Stimulated activated naive CD8-positive, alpha-beta T cell treated with anti-CD3 and anti-CD28 coated beads, Interleukin-15, amount 100 ng/mL, for 72 hours (primary cell): ENCODE measurements at regions not wholly inside any gene's neighbourhood (a gene's known extent, or its start where the extent isn't known, plus 50 kb on each side); places are given as distances from the start of the nearest gene placed in this dataset.

Experiments
- ATAC-seq: fragments of 150-1000 bp; cut with Tn5 transposase; 2 replicates; pipeline ENCODE4 v1.10.0; 2021; ENCODE audit warnings: mild to moderate bottlenecking, moderate library complexity
- DNase-seq, 2 donors: peaks; one replicate each; pipeline ENCODE4 v3.0.0; 2021 to 2022
- H3K27ac Mint-ChIP-seq, 2 donors: one replicate each; pipeline ENCODE4 v1.8.0; 2022; ENCODE audit warnings: mild to moderate bottlenecking in 2 of 2, mixed read lengths in 2 of 2, moderate library complexity in 2 of 2
- H3K27me3 Mint-ChIP-seq: one replicate; pipeline ENCODE4 v1.8.0; 2022; ENCODE audit warnings: mixed read lengths
- H3K4me1 Mint-ChIP-seq: one replicate; pipeline ENCODE4 v1.8.0; 2022; ENCODE audit warnings: mild to moderate bottlenecking, mixed read lengths
- H3K4me3 Mint-ChIP-seq, 2 donors: one replicate each; pipeline ENCODE4 v1.8.0; 2022; ENCODE audit warnings: mild to moderate bottlenecking in 2 of 2, mixed read lengths in 2 of 2, moderate library complexity in 1 of 2
- H3K9me3 Mint-ChIP-seq, 2 donors: one replicate each; pipeline ENCODE4 v1.8.0; 2022; ENCODE audit warnings: mixed read lengths in 2 of 2

DNA sequence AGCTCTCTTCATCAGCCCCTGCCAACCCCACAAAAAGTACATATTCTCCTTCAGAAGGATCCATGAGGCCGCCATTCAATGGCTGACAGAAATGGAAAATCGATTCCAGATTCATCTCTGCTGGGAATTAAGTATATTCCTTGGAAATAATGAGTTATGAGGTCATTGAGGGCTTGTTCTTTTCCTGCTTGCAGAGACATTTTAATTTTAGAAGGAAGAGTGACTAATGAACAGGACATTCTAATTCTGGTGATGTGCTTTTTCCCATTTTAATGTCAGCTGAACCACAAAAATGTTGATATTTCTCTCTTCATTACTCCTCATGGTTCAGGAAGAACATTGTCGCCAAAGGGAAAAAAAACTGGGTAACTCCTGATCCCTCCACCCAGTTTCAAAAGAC lies 314.0 kb downstream of the PIK3R1 start:
- peaks cover 4 to 10% of the 10 kb centered on the region in 2 donors for H3K9me3 Mint-ChIP-seq
- H3K4me3 Mint-ChIP-seq = no peak overlapping the region
- no peak for DNase-seq

DNA sequence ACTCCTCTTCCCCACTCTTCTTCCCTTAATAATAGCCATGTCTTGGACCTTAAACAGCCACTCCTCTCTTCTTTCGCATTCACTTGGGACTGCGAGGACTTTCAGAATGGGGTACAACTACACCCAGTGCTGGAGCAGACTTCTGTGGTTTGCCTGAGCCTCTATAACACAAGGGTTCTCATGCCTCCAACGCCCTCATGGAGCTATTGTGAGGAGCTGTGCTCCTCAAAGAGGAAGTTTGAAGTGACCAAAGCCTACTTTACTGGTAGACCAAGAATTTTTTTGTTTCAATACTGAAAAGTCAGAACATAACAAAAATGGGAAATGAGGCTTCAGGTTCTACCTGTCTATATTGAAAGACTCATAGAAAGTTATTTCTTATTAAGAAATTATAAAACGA lies 316.4 kb downstream of the PIK3R1 start:
- DNase-seq (no peak), ATAC-seq (no peak)
- Mint-ChIP-seq H3K9me3 (peaks cover 4 to 10% of the 10 kb centered on the region in 2 donors), H3K4me3 (no peak overlapping the region), H3K27ac (no peak overlapping the region), H3K27me3 (peaks cover 24% of the 10 kb centered on the region), H3K4me1 (no peaks in the 10 kb centered on the region)

More for the DNA sequence above, 314.0 kb downstream of the PIK3R1 start:
- Mint-ChIP-seq H3K4me1 (no peaks in the 10 kb centered on the region), H3K27me3 (peaks cover 13% of the 10 kb centered on the region), H3K27ac (no peak overlapping the region)
- no peak for ATAC-seq

DNA sequence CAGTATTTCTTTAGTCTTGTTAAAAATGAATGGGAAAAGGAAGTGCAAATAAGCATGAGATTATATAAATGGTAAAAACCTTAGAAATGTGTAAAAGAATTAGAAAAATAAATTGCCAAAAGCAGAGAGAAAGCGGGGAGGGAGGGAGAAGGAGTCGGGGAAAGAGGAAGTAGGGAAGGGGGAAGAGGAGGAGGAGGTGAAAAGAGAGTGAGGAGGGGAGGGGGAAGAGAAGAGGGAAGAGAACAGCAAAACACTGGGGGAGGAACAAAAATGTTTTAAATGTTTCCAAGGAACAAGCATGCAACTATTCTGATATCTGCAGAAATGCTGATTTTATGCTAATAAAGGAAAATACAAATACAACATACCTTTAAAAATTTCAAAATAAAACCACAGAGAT lies 317.5 kb downstream of the PIK3R1 start:
- Mint-ChIP-seq H3K4me1 (no peaks in the 10 kb centered on the region), H3K9me3 (peaks cover 2 to 3% of the 10 kb centered on the region in 2 donors)

DNA sequence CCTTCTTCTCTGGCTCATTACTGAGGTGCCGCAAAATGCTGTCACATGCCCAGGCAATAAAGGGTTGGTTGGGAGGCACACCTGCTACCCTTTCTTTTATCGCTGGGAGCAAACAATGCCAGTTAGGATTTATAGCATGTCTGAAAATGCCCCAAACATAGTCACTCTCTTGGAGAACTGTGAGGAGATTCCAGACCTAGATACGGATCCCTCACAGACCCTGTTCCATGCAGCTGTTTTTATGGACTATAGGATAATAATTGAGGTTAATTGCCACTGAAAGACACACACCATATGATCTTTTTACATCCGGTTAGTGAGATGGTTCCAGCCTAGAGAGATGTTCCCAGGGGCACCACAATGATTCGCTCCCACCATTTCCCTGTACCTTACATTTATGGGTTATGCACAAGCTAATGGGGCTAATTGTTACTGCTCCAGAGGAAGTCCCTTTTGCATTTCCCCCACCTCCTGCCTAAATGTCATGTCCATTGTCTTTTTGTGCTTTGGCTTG lies 318.1 kb downstream of the PIK3R1 start:
- Mint-ChIP-seq H3K27ac (no peak overlapping the region), H3K9me3 (no peaks in the 10 kb centered on the region), H3K4me3 (no peak overlapping the region), H3K4me1 (no peaks in the 10 kb centered on the region), H3K27me3 (peaks cover 26% of the 10 kb centered on the region)
- ATAC-seq = no peak
- no peak for DNase-seq

More for the DNA sequence above, 317.5 kb downstream of the PIK3R1 start:
- peaks cover 24% of the 10 kb centered on the region for H3K27me3 Mint-ChIP-seq
- DNase-seq (no peak), ATAC-seq (no peak)
- H3K27ac Mint-ChIP-seq = no peak overlapping the region
- no peak overlapping the region for H3K4me3 Mint-ChIP-seq

DNA sequence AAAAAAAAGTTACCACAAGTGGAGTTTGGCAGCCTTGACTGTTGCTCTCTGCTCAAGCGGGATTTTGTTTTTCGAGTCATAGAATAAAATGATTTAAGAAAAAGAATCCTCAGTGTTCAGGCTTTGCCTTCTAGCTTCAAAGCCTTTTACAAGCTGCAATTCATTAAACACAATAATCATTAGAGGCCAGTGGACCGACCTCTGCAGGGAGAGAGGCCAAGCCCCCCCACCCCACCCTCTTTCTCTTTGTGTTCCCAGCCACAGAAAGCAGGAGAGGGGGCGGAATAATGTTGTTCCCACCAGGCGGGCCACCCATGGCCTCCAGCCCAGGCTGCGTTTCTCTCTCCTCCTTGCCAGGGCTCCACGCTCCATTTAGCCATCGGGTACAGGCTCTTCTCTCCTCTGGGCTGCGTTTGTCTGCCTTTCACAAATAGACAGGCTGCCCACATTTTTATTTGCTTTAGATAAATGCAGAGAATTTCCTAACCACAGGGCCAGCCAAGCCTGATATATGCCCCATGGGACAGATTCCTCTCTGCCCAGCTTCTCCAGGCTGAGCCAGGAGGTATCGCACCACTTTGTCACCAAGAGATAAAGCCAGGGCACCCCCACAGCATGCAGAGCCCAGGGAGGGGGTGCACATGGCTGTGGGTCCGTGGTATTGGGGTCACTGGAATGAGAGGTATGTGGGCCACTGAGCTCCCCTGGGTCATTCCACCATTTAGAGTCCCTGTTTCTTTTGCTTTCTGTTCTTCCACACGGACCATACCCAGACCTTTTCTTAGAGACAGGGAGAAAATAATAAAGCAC lies 318.8 kb downstream of the PIK3R1 start:
- no peak for ATAC-seq
- no peaks in the 10 kb centered on the region for H3K9me3 Mint-ChIP-seq
- no peak for DNase-seq

DNA sequence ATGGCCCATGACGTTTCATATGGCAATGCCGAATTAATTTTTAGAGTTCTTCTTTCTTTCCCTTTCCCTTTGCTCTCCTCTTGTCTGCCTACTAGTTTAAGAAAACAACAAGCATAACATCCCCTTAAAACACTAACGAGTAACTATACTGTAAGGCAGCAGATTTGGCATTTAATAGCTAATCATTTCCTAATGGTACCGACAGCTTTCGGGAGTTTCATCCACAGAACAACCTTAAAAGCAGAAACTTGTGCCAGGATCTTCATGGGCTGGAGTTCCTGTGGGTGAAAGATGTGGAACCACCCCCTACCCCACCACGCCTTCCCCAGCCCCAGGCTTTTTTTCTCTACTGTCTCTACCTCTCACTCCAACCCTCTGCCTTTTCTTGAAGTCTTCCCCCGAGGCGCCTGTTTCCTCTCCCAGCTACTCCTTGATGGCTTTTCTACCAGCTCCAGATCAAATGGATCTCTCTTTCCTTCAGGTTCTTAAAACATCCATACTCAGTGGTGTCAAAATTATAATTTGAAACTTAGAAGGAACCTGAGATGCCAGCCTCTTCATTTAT lies 319.5 kb downstream of the PIK3R1 start:
- no peak overlapping the region for H3K4me3 Mint-ChIP-seq
- H3K27ac Mint-ChIP-seq = no peak overlapping the region
- H3K27me3 Mint-ChIP-seq = peaks cover 41% of the 10 kb centered on the region
- no peaks in the 10 kb centered on the region for H3K4me1 Mint-ChIP-seq
- ATAC-seq (no peak), DNase-seq (no peak)
- no peaks in the 10 kb centered on the region for H3K9me3 Mint-ChIP-seq

More for the DNA sequence above, 318.8 kb downstream of the PIK3R1 start:
- no peaks in the 10 kb centered on the region for H3K4me1 Mint-ChIP-seq
- peaks cover 34% of the 10 kb centered on the region for H3K27me3 Mint-ChIP-seq
- no peak overlapping the region for H3K27ac Mint-ChIP-seq
- H3K4me3 Mint-ChIP-seq = no peak overlapping the region

DNA sequence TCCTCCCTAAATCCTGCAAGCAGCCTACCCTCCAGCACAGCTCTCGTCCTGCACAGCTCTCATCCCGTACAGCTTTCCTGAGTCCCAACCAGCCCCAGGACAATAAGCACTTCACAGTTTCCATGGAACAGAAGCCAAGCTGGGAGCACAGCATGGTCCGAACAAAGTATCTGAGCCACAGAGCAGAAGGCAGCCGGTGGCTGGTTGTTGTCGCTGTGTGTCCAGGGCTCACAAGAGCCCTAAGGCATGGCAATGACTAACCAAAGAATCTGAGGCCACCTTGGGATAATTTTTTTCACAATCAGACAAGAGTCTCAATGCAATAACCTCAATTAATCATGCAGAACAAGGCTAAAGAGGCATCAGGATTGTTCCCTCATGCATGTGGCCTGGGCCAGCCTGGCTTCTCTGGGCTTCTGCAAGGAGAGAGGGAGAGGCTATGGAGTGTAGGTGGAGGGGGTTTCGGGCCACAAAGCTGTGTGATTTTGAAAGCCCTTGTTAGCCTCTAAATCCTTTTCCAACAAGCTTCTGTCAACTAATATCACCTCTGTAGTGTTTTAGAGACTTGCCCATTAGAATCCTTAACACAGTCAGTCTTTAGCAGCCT lies 323.4 kb downstream of the PIK3R1 start:
- DNase-seq (no peak), ATAC-seq (no peak)
- Mint-ChIP-seq H3K4me1 (no peaks in the 10 kb centered on the region), H3K27me3 (peaks cover 48% of the 10 kb centered on the region), H3K27ac (peak overlapping the region in 1 of 2 donors; percentile 52), H3K4me3 (no peak overlapping the region), H3K9me3 (no peaks in the 10 kb centered on the region)

DNA sequence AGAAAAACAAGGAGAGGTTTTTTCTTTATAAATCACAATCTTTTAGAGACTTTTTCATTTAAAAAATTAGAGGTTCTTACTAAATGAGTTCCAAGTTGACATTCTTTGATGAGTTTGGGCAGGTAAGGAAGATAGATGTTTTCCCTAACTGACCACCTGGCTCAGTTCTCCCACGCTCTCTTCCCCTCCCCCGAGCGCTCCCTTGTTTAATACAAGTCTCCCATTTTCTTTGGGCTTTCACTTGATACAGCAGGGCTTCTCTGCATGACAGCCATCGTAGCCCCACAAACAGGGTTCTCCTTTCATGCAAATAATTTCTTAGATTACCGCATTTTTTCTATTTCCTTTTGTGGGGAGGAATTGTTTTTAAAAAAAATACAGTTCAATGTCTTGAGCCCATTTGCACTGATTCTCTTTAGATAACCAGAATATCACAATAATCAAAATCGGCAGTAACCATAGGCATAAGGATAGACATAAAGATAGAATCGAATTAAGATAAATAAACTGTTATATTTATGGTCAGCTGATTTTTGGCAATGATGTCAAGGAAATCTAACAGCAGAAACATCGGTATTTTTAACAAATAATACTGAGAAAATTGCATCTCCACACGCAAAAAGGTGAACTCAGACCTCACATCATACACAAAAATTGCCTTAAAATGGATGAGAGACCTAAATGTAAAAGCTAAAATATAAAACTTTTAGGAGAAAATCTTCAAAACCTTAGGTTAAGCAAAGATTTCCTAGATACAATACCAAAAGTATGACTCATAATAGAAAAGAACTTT lies 325.4 kb downstream of the PIK3R1 start:
- peaks cover 39% of the 10 kb centered on the region for H3K27me3 Mint-ChIP-seq
- ATAC-seq = no peak

DNA sequence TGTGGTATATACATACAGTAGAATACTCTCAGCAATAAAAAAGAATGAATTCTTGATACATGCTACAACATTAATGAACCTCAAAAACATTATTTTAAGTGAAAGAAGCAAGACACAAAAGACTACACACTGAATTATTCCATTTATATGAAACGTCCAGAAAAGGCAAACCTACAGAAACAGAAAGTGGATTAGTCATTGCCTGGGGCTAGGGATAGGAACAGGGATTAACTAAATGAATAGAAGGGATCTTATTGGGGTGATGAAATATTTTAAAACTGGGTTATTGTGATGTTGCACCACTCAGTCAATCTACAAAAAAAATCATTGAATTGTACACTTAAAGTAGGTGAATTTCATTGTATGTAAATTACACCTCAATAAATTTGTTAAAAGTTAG lies 326.7 kb downstream of the PIK3R1 start:
- Mint-ChIP-seq H3K4me1 (no peaks in the 10 kb centered on the region), H3K27me3 (peaks cover 39% of the 10 kb centered on the region), H3K4me3 (no peak overlapping the region), H3K9me3 (no peaks in the 10 kb centered on the region), H3K27ac (no peak overlapping the region)
- no peak for DNase-seq
- no peak for ATAC-seq

More for the DNA sequence above, 325.4 kb downstream of the PIK3R1 start:
- Mint-ChIP-seq H3K9me3 (no peaks in the 10 kb centered on the region), H3K4me1 (no peaks in the 10 kb centered on the region), H3K4me3 (no peak overlapping the region), H3K27ac (no peak overlapping the region)
- DNase-seq = no peak

DNA sequence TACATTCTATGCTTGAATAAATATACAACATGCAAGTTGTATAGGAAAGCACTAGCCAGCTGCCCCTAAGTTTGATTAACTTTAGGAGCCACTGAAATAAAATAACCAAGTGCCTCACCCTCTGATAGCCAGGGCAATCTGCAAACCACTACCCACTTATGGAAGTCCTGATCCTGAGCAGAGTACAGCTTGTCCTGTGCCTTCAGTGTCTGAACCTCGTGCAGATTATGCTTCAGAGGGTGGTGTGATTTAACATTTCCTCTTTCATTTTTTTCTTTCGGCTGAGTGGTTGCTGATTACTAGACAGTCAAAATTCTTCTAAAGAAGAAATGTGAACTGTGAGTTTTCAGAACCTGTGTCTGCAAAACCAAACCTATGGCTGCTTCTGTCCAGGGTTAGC lies 327.7 kb downstream of the PIK3R1 start:
- Mint-ChIP-seq H3K27ac (no peak overlapping the region), H3K4me3 (no peak overlapping the region), H3K9me3 (no peaks in the 10 kb centered on the region), H3K4me1 (no peaks in the 10 kb centered on the region), H3K27me3 (peaks cover 39% of the 10 kb centered on the region)
- DNase-seq = no peak
- ATAC-seq = no peak

DNA sequence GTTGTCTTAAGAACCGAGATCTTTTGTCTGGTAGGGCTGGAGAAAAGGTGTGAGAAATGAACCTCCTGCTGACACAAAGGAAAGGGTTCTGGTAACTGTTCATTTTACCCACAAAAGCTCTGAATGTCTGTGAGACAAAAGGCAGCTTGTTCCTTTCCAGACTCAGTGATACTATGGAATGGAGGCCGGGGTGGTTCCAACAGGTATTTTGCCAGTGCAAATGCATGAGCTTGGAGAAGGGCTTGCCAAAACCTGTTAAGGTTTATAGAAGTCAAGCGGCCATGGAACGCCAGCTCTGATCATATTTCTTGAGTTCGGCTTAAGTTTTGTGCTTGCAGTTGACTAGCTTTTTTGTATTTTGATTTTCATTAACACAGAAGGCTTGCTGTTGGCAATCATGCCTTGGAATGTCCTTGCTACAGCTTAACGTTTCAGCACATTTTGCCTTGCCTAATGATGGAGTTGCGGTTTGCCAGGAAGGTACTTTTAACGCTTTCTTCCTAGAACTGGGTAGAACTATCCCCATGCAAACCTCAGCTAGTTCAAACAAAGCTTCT lies 328.6 kb downstream of the PIK3R1 start:
- H3K9me3 Mint-ChIP-seq = no peaks in the 10 kb centered on the region
- peaks cover 31% of the 10 kb centered on the region for H3K27me3 Mint-ChIP-seq
- peak overlapping the region in 1 of 2 donors; percentile 19 for H3K27ac Mint-ChIP-seq
- DNase-seq (no peak), ATAC-seq (no peak)
- H3K4me3 Mint-ChIP-seq = no peak overlapping the region
- H3K4me1 Mint-ChIP-seq = no peaks in the 10 kb centered on the region

DNA sequence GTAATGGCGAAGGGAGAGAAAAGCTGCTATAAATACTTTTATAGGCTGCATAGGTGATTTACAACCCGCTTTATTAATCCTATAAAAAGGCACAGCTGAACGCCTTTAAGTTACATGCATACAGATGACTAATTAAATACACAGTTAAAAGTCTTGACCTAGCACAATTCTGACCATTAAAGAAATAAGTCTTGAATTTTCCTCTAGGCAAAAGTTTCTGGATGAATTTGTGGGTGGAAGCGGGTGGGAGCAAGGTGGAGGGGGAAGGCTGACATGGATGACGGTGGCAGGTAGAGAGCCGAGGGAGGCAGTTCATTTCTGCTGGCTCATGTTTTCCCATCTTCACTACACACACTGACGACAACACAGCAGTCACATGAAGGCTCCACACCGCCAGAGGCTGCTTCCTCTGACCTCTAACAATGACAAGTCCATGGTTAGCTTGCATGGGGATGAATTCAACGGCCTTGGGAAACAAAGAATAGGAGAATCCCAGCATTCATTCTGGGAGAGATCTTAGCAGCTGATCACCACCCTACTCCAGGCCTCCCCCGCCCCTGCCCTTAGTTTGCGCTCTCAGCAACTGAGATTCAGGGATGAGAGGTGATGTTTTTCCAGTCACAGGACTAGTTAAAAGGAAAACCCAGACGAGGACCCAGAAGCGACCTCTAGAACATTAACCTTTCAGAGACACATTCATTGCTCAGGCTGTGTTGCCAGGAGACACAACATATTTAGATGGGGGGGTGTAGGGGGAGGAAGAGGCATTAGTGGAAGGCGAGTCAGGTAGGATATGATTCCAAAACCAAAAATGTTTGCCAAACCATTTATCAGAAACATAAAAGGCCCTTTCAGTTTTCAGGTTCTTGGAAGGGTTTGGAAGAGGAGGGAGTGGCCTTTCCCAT lies 329.3 kb downstream of the PIK3R1 start:
- Mint-ChIP-seq H3K4me1 (no peaks in the 10 kb centered on the region), H3K9me3 (no peaks in the 10 kb centered on the region), H3K4me3 (no peak overlapping the region), H3K27ac (peak overlapping the region in 1 of 2 donors; percentile 19), H3K27me3 (peaks cover 24% of the 10 kb centered on the region)
- no peak for DNase-seq
- no peak for ATAC-seq

DNA sequence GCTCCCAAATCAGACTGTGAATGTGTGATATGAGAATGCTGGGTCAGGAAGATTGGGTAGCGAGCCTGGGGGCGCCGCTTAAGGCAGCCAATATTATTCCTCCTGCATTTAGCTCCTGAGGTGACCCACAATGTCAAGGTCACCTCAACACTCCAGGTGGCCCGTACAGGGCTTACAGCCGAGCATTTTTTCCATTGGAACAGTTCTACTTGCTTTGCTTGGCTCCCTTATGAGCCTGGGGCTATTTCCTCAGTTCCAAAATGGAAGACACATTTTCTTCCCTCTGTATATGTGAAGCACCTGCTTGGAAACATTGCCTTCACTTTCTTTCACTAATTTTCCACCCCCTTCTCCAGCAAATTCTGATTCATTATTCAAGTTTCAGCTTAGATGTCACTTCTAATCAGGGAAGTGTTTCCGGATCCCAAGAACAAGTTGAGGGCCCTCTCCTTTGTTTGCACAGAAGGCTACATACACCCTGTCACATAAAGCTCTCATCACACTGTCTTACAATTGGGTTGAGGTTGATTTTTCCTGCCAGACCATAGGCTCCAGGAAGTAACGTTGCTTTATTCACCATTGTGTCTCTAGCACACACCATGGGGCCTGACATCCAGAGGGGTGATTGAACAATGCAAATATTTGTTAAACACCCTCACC lies 330.2 kb downstream of the PIK3R1 start:
- Mint-ChIP-seq H3K27me3 (peaks cover 15% of the 10 kb centered on the region), H3K9me3 (no peaks in the 10 kb centered on the region), H3K4me3 (no peak overlapping the region), H3K27ac (no peak overlapping the region), H3K4me1 (no peaks in the 10 kb centered on the region)
- ATAC-seq (no peak), DNase-seq (no peak)

DNA sequence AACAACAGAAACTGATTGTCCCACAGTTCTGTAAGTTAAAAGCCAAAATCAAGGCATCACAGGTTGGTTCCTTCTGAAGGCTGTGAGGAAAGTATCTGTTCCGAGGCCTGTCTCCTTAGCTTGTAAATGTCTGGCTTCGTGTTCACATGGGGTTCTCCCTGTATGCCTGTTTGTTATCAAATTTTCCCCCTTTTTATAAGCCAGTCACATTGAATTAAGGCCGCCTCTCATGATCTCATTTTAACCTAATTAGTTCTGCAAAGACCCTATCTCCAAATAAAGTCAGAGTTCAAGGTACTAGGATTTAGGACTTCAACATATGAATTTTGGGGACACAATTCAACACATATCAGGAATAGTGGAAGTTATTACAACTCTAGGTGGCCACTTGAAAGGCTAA lies 331.5 kb downstream of the PIK3R1 start:
- DNase-seq (no peak), ATAC-seq (no peak)
- Mint-ChIP-seq H3K27ac (no peak overlapping the region), H3K27me3 (peaks cover 11% of the 10 kb centered on the region), H3K4me1 (no peaks in the 10 kb centered on the region), H3K4me3 (no peak overlapping the region), H3K9me3 (no peaks in the 10 kb centered on the region)
